ENCODE measurements at regions not wholly inside any gene's neighbourhood (a gene's known extent, or its start where the extent isn't known, plus 50 kb on each side); places are given as distances from the start of the nearest gene placed in this dataset.

GRCh38 chr3:76724706-76725105 is 315.2 kb upstream of the ROBO2 start:
- Histone ChIP-seq H4K8ac (ENCODE audit: extremely low read depth, insufficient read depth, low read length) (no peak overlapping the region), H4K5ac (ENCODE audit: insufficient read length, low read depth, low read length) (no peak overlapping the region), H3K18ac (ENCODE audit: extremely low read depth, low read length) (no peak overlapping the region), H3K4me2 (ENCODE audit: insufficient read depth in 1 of 2, low read depth in 2 of 2, low read length in 2 of 2) (no peak overlapping the region), H4K20me1 (replicated peaks in 1 of 2; ENCODE audit: control insufficient read depth in 1 of 2, insufficient read depth in 2 of 2, low read length in 2 of 2) (no peaks in the 10 kb centered on the region), H3K23ac (ENCODE audit: insufficient read length) (no peak overlapping the region), H3K79me2 (ENCODE audit: control insufficient read depth in 1 of 2, insufficient read depth in 2 of 2, low read length in 2 of 2) (no peaks in the 10 kb centered on the region), H2BK12ac (ENCODE audit: low read depth, low read length) (no peak overlapping the region), H2BK15ac (ENCODE audit: low read length) (no peak overlapping the region), H3K14ac (ENCODE audit: insufficient read length) (no peak overlapping the region), H2BK120ac (replicated peaks; ENCODE audit: low read depth, low read length) (no peak overlapping the region), H4K91ac (replicated peaks; ENCODE audit: insufficient read length, low read length) (no peak overlapping the region), H3K9ac (replicated peaks in 1 of 4; ENCODE audit: extremely low read depth in 1 of 4, low read depth in 3 of 4, low read length in 3 of 4) (no peak overlapping the region), H2BK5ac (ENCODE audit: low read depth, low read length) (no peak overlapping the region), H3K4me1 (replicated peaks in 1 of 4; ENCODE audit: control insufficient read depth in 3 of 4, insufficient read depth in 4 of 4, low read length in 3 of 4) (no peaks in the 10 kb centered on the region), H3K27me3 (replicated peaks in 1 of 4; ENCODE audit: control insufficient read depth in 3 of 4, extremely low read depth in 1 of 4, insufficient read depth in 3 of 4, low read length in 3 of 4) (no peaks in the 10 kb centered on the region), H3K56ac (replicated peaks; ENCODE audit: insufficient read length, low read depth, low read length) (no peak overlapping the region), H3K4ac (replicated peaks; ENCODE audit: insufficient read length, low read depth, low read length) (no peak overlapping the region), H2AK5ac (ENCODE audit: low read depth, low read length) (no peak overlapping the region), H3K36me3 (ENCODE audit: control insufficient read depth in 2 of 4, insufficient read depth in 4 of 4, low read length in 3 of 4) (no peaks in the 10 kb centered on the region), H2BK20ac (ENCODE audit: low read length) (no peak overlapping the region), H3K4me3 (ENCODE audit: extremely low read depth in 1 of 4, insufficient read depth in 2 of 4, low read depth in 3 of 4, low read length in 4 of 4) (no peak overlapping the region), H2AFZ (ENCODE audit: low read length) (no peak overlapping the region), H3K27ac (ENCODE audit: low read depth, low read length) (no peak overlapping the region), H3K79me1 (ENCODE audit: low read depth, low read length) (no peaks in the 10 kb centered on the region), H3K23me2 (ENCODE audit: low read depth, low read length) (no peaks in the 10 kb centered on the region), H3K9me3 (ENCODE audit: insufficient read depth in 2 of 2, low read depth in 1 of 2, low read length in 1 of 2) (no peaks in the 10 kb centered on the region)
- POLR2A ChIA-PET (ENCODE audit: partially characterized antibody): no interaction called here
- FAIRE-seq: no peak
- CTCF ChIA-PET (ENCODE audit: partially characterized antibody): interaction anchor here (0.6 to 2.0 kb wide), 9 partner anchors 8 to 512 kb away, joined by 3 to 13 read pairs (median 4); no protein-coding TSS in a partner anchor
- DNase-seq (ENCODE audit: low read depth in 1 of 2, low spot score in 2 of 2): no peak
- 91% methylated on average over 4 of the region's 4 CpGs; no CpG with 5 or more reads in 1 of the 2 experiments for WGBS, 2 experiments (ENCODE audit: extremely low coverage in 1 of 2, insufficient coverage in 1 of 2, insufficient read length in 1 of 2, insufficient replicate concordance in 2 of 2, low coverage in 1 of 2, low lambda C conversion rate in 2 of 2, missing lambda C conversion rate in 1 of 2)
- TF ChIP-seq USF2 (IDR thresholded peaks at IDR 0.05; ENCODE audit: low read length) (no peak), PHF8 (conservative IDR thresholded peaks at IDR 0.05; ENCODE audit: low read depth, low read length) (no peak), SUZ12 (IDR thresholded peaks at IDR 0.05; ENCODE audit: low read length) (no peak), EZH2 (IDR thresholded peaks at IDR 0.05; ENCODE audit: low read depth, low read length, severe bottlenecking) (no peak), TAF1 (IDR thresholded peaks at IDR 0.05; ENCODE audit: low read depth, low read length) (no peak), CTCF (IDR thresholded peaks at IDR 0.05; ENCODE audit: control extremely low read depth in 1 of 3, insufficient read depth in 1 of 3, low read depth in 1 of 3, low read length in 3 of 3) (no peak), KDM4A (IDR thresholded peaks at IDR 0.05; ENCODE audit: low read depth, low read length, severe bottlenecking) (no peak), JUND (IDR thresholded peaks at IDR 0.05; ENCODE audit: low read length) (no peak)

All from H1 (cell line).